ENCODE measurements at regions not wholly inside any gene's neighbourhood (a gene's known extent, or its start where the extent isn't known, plus 50 kb on each side); places are given as distances from the start of the nearest gene placed in this dataset.
A peak's percentile ranks its signal among the peaks of the same experiment; 100 is the strongest.

DNA sequence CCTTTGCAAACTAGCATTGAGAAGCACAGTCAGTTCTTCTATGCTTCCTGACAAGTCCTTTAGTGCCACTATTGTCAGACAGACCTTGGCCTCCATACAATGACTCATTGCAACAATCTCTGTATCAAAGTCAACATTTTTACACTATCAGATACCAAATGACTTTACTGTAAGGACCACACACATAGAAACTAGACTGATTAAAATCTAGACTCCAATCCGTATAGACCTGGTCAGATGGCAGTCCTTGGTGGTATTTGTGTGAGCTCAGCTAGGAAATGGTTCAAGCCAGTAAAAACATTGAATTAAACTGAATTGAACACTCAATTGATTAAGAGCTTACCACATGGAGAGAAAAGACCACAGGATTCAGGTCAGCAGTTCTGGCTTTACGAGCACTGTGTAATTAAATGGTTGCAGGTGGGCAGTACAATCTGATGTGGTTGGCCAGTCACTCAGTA is 549.8 kb upstream of the LCORL start:
- H3K4me3 ChIP-seq (ENCODE audit: low read length): no peak overlapping the region
- TF ChIP-seq, protein P1, sequence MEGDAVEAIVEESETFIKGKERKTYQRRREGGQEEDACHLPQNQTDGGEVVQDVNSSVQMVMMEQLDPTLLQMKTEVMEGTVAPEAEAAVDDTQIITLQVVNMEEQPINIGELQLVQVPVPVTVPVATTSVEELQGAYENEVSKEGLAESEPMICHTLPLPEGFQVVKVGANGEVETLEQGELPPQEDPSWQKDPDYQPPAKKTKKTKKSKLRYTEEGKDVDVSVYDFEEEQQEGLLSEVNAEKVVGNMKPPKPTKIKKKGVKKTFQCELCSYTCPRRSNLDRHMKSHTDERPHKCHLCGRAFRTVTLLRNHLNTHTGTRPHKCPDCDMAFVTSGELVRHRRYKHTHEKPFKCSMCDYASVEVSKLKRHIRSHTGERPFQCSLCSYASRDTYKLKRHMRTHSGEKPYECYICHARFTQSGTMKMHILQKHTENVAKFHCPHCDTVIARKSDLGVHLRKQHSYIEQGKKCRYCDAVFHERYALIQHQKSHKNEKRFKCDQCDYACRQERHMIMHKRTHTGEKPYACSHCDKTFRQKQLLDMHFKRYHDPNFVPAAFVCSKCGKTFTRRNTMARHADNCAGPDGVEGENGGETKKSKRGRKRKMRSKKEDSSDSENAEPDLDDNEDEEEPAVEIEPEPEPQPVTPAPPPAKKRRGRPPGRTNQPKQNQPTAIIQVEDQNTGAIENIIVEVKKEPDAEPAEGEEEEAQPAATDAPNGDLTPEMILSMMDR (IDR thresholded peaks at IDR 0.05; ENCODE audit: insufficient read depth, low read depth, low read length, missing control alignments): no peak
- DNase-seq (ENCODE audit: low read depth): no peak

DNA sequence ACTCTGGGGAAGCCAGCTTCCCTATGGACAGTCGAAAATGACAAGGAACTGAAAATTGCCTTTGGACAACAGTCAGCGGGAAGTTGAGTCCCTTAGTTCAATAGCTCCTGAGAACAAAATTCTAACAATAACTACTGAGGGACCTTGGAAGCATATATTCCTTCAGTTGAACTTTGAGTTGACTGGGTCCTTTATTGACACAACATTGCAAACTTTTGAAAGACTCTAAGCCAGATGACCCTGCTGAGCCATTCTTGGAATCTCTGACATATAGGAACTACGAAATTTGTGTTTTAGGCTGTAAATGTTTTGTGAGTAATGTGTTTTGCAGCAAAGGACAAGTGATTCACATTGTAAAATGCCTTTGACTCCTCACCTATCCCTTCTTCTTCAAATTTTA is 548.8 kb upstream of the LCORL start:
- DNase-seq (ENCODE audit: low read depth): no peak
- TF ChIP-seq, protein P1 (IDR thresholded peaks at IDR 0.05; ENCODE audit: insufficient read depth, low read depth, low read length, missing control alignments): no peak
- H3K4me3 ChIP-seq (ENCODE audit: low read length): no peak overlapping the region

DNA sequence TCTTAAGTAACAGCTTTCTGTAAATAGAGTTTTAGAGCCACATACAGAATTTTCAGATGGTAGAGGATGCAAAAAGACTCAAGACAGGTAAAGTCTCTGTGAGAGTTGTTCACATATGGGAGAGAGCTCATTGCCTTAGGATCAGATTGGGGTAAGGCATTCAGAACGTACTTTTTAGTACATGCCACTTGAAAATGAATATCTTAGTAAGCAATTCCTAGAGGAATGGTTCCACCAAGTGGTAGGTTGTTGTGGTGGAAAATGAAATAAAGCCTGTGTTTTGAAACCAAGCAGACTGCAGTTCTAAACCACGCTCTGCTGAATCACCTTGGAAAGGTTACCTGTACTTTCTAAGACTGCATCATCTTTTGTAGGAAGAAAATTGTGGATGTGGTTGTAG is 547.0 kb upstream of the LCORL start:
- H3K4me3 ChIP-seq (ENCODE audit: low read length): no peak overlapping the region
- TF ChIP-seq, protein P1 (IDR thresholded peaks at IDR 0.05; ENCODE audit: insufficient read depth, low read depth, low read length, missing control alignments): no peak
- peak; percentile 8 for DNase-seq (ENCODE audit: low read depth)

DNA sequence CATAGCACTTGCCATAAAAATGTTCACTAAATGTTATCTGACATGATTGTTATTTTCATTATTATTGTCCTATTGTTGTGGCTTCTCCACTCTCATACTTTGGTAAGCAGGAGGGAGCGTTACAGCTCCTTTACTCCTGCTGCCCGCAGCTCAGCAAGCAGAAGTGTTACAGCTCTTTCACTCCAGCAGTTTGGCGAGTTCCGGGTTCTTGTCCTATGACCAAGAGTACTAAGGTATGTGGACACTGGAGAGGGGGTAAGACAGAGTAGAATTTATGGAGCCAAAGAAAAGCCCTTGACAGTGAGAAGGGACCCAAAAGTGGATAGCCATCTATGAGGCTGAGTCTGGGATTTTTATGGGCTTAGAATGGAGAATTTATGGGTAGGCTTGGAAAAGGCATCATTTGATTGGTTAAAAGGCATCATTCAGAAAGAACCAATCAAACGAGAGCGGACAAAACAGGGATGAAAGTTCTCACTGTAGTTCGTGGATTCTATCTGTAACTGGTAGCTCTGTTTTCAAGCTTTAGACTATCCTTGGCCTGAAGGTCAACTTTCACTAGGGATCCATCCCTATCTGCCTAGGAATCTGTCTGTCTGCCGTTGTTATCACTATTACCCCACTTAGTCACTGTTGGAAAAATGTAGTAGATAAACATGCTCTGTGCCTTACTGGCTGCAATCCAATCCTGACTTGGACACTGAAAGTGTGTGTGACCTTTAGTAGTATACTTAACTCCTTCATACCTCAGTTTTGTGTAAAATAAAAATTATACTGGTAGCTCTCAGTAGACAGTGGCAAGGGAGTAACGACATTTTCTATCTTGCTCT is 545.6 kb upstream of the LCORL start:
- no peak for DNase-seq (ENCODE audit: low read depth)
- TF ChIP-seq, protein P1 (IDR thresholded peaks at IDR 0.05; ENCODE audit: insufficient read depth, low read depth, low read length, missing control alignments): no peak
- no peak overlapping the region for H3K4me3 ChIP-seq (ENCODE audit: low read length)

DNA sequence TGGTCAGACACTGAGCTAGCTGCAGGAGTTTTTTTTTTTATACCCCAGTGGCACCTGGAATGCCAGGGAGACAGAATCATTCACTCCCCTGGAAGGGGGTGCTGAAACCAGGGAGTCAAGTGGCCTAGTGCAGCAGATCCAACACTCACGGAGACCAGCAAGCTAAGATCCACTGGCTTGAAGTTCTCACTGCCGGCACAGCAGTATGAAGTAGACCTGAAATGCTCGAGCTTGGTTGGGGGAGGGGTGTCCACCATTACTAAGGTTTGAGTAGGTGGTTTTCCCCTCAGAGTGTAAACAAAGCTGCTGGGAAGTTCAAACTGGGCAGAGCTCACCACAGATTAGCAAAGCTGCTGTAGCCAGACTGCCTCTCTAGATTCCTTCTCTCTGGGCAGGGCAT is 537.9 kb upstream of the LCORL start:
- TF ChIP-seq, protein P1 (IDR thresholded peaks at IDR 0.05; ENCODE audit: insufficient read depth, low read depth, low read length, missing control alignments): no peak
- H3K4me3 ChIP-seq (ENCODE audit: low read length): no peak overlapping the region
- DNase-seq (ENCODE audit: low read depth): no peak

DNA sequence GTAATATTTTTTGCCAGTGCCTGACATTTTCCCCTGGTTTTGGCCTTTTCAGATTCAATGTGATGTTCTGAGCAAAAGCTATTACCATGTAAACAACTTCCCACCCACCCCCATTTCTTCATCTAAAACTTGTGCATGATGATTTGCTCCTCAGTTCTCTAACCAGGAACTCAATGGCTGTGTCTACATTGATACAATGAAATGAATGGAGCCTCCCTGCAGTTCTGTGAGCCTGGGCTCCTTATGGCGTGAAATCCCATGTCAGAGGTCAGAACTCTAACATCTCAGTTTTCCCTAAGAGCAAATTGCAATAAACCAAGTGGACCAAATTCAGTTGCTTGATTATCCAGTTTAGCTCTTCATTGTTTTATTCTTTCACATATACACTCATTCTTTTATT is 534.8 kb upstream of the LCORL start:
- no peak for DNase-seq (ENCODE audit: low read depth)
- TF ChIP-seq, protein P1 (IDR thresholded peaks at IDR 0.05; ENCODE audit: insufficient read depth, low read depth, low read length, missing control alignments): no peak
- no peak overlapping the region for H3K4me3 ChIP-seq (ENCODE audit: low read length)

GRCh38 chr4:18540349-18540748 is 518.8 kb upstream of the LCORL start:
- TF ChIP-seq, protein P1 (IDR thresholded peaks at IDR 0.05; ENCODE audit: insufficient read depth, low read depth, low read length, missing control alignments): no peak
- no peak overlapping the region for H3K4me3 ChIP-seq (ENCODE audit: low read length)
- no peak for DNase-seq (ENCODE audit: low read depth)
